ENCODE measurements at regions not wholly inside any gene's neighbourhood (a gene's known extent, or its start where the extent isn't known, plus 50 kb on each side); places are given as distances from the start of the nearest gene placed in this dataset.

DNA sequence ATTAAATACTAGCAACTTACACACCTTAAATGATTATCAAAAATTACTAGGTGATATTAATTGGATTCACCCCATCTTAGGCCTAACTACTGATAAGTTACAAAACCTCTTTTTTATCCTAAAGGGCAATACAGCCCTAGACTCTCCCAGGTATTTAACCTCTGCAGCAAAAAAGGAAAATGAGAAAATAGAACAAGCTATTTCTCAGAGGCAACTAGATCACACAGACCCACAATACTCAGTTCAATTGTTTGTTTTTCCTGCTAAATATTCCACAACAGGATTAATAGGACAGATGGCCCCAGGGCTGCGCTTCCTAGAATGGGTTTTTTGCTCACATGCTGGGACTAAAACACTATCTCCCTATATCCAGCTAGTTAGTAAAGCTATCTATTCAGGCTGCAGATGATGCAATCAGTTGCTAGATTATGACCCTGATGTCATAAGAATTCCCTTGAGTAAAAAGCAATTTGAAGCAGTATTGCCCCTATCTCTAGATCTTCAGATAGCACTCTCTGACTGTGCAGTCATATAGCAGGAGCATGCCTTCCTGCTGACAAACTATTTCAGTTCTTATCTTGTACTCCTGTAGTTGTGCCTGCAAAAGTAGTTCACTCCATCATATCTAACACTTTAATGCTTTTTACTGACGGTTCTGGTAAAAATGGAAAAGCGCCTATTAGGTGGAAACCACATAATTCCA lies 1595.5 kb upstream of the TENM4 start:
- TF ChIP-seq CTCF (IDR thresholded peaks at IDR 0.05) = no peak
- TF ChIP-seq POLR2A (IDR thresholded peaks at IDR 0.05) = no peak

All from heart left ventricle (tissue), 13 donors.